DOHH2 (cell line): ENCODE measurements at regions not wholly inside any gene's neighbourhood (a gene's known extent, or its start where the extent isn't known, plus 50 kb on each side); places are given as distances from the start of the nearest gene placed in this dataset.

Source experiments
- H3F3A ChIP-seq: fragments of 200-600 bp; sonication (generic), shearing (Covaris generic); 2 replicates; pipeline ENCODE4 v1.6.0; 2016; ENCODE audit warnings: antibody characterized with exemption, mild to moderate bottlenecking; ENCODE audit not compliant: control insufficient read depth, insufficient read depth
- H3K27ac ChIP-seq: fragments of 200-600 bp; sonication (generic); 2 replicates; pipeline ENCODE4 v1.5.1; 2014; ENCODE audit warnings: low read depth, mild to moderate bottlenecking, low read length, moderate library complexity
- H3K27me3 ChIP-seq: fragments of 200-600 bp; sonication (generic); 2 replicates; pipeline ENCODE4 v1.6.1; 2014; ENCODE audit warnings: mild to moderate bottlenecking, low read length, mixed read lengths; ENCODE audit not compliant: control insufficient read depth
- H3K36me3 ChIP-seq: fragments of 200-600 bp; sonication (generic); 2 replicates; pipeline ENCODE4 v1.6.1; 2014; ENCODE audit warnings: mild to moderate bottlenecking, low read length, moderate library complexity, mixed read lengths; ENCODE audit not compliant: control insufficient read depth
- H3K4me1 ChIP-seq: fragments of 200-600 bp; sonication (generic); 2 replicates; pipeline ENCODE4 v1.6.1; 2014; ENCODE audit warnings: mild to moderate bottlenecking, low read length, mixed read lengths; ENCODE audit not compliant: control insufficient read depth
- H3K4me2 ChIP-seq: fragments of 200-600 bp; sonication (generic); 2 replicates; pipeline ENCODE4 v1.6.0; 2014; ENCODE audit warnings: mild to moderate bottlenecking, low read length, moderate library complexity
- H3K4me3 ChIP-seq: fragments of 200-600 bp; sonication (generic); 2 replicates; pipeline ENCODE4 v1.5.1; 2014; ENCODE audit warnings: mild to moderate bottlenecking, low read length, mixed read lengths
- H3K79me2 ChIP-seq: fragments of 200-600 bp; sonication (generic); 2 replicates; pipeline ENCODE4 v1.6.1; 2014; ENCODE audit warnings: mild to moderate bottlenecking, low read length, mixed read lengths; ENCODE audit not compliant: control insufficient read depth
- H3K9me2 ChIP-seq: fragments of 200-600 bp; sonication (generic); replicated peaks from 2 replicates; pipeline ENCODE4 v1.6.1; 2014; ENCODE audit warnings: mild to moderate bottlenecking, low read length, mixed read lengths; ENCODE audit not compliant: control insufficient read depth
- H3K9me3 ChIP-seq: fragments of 200-600 bp; sonication (generic); 2 replicates; pipeline ENCODE4 v1.6.1; 2014; ENCODE audit warnings: antibody characterized with exemption, low read length, mixed read lengths; ENCODE audit not compliant: control insufficient read depth, insufficient read depth
- H4K20me1 ChIP-seq: fragments of 200-600 bp; sonication (generic); 2 replicates; pipeline ENCODE4 v1.6.0; 2014; ENCODE audit warnings: low read depth, mild to moderate bottlenecking, antibody characterized with exemption, low read length, moderate library complexity; ENCODE audit not compliant: control insufficient read depth, insufficient read depth
- CTCF ChIP-seq: fragments of 200-600 bp; sonication (generic); IDR thresholded peaks from one replicate; pipeline ENCODE4 v1.5.1; 2014; ENCODE audit warnings: antibody characterized with exemption, mild to moderate bottlenecking, low read depth, low read length; ENCODE audit not compliant: poor library complexity, severe bottlenecking
- EZH2phosphoT487 ChIP-seq: fragments of 200-600 bp; sonication (generic); IDR thresholded peaks from 2 replicates; pipeline ENCODE4 v1.6.1; 2017; ENCODE audit warnings: borderline replicate concordance, mild to moderate bottlenecking, antibody characterized with exemption, low read length, moderate library complexity, mixed read lengths

GRCh38 chr20:60765821-60766403, 486.1 kb upstream of the CDH4 start:
- H3K4me3 ChIP-seq = no peak overlapping the region
- no peak for TF ChIP-seq CTCF
- no peak for TF ChIP-seq EZH2phosphoT487
- no peaks in the 10 kb centered on the region for H3K79me2 ChIP-seq
- no peak overlapping the region for H3K27ac ChIP-seq
- H3K4me2 ChIP-seq = no peak overlapping the region
- no peaks in the 10 kb centered on the region for H3K4me1 ChIP-seq
- H3K36me3 ChIP-seq = no peaks in the 10 kb centered on the region
- H3K9me3 ChIP-seq = peaks cover 6% of the 10 kb centered on the region; the same call in 1 of the 2 replicates
- H3K9me2 ChIP-seq = no peaks in the 10 kb centered on the region
- H4K20me1 ChIP-seq = no peaks in the 10 kb centered on the region
- no peaks in the 10 kb centered on the region for H3K27me3 ChIP-seq
- no peaks in the 10 kb centered on the region for H3F3A ChIP-seq

- Histone ChIP-seq H3K9me2 (no peaks in the 10 kb centered on the region), H3K4me3 (no peak overlapping the region), H3K4me1 (no peaks in the 10 kb centered on the region), H3F3A (no peaks in the 10 kb centered on the region), H3K36me3 (no peaks in the 10 kb centered on the region), H3K4me2 (no peak overlapping the region), H4K20me1 (no peaks in the 10 kb centered on the region), H3K27me3 (no peaks in the 10 kb centered on the region), H3K9me3 (no peaks in the 10 kb centered on the region), H3K27ac (no peak overlapping the region), H3K79me2 (no peaks in the 10 kb centered on the region)
- TF ChIP-seq EZH2phosphoT487 (no peak), CTCF (no peak)
Observed at GRCh38 chr20:60768216-60768615, 483.8 kb upstream of the CDH4 start.

- Histone ChIP-seq H3K27me3 (no peaks in the 10 kb centered on the region), H3F3A (no peaks in the 10 kb centered on the region), H3K4me1 (no peaks in the 10 kb centered on the region), H4K20me1 (no peaks in the 10 kb centered on the region), H3K4me3 (no peak overlapping the region), H3K9me2 (no peaks in the 10 kb centered on the region), H3K79me2 (no peaks in the 10 kb centered on the region), H3K27ac (no peak overlapping the region), H3K4me2 (no peak overlapping the region), H3K9me3 (no peaks in the 10 kb centered on the region; the same call in 1 of the 2 replicates), H3K36me3 (no peaks in the 10 kb centered on the region)
- no peak for TF ChIP-seq EZH2phosphoT487
- no peak for TF ChIP-seq CTCF
Observed at GRCh38 chr20:60780388-60781025, 471.6 kb upstream of the CDH4 start.
